OCI-LY3 (cell line): ENCODE measurements at regions not wholly inside any gene's neighbourhood (a gene's known extent, or its start where the extent isn't known, plus 50 kb on each side); places are given as distances from the start of the nearest gene placed in this dataset.

Experiments used
- EZH2phosphoT487 ChIP-seq: fragments of 200-600 bp; shearing (Covaris generic); IDR thresholded peaks from 2 replicates; pipeline ENCODE4 v1.6.1; 2018; ENCODE audit warnings: antibody characterized with exemption, mixed run types, low read depth
- TF ChIP-seq, protein P1 (sequence below): fragments of 200-600, 300-600 bp; sonication (generic); IDR thresholded peaks from 2 replicates; pipeline ENCODE4 v1.5.1; 2014; ENCODE audit warnings: antibody characterized with exemption, low read length, low read depth

DNA sequence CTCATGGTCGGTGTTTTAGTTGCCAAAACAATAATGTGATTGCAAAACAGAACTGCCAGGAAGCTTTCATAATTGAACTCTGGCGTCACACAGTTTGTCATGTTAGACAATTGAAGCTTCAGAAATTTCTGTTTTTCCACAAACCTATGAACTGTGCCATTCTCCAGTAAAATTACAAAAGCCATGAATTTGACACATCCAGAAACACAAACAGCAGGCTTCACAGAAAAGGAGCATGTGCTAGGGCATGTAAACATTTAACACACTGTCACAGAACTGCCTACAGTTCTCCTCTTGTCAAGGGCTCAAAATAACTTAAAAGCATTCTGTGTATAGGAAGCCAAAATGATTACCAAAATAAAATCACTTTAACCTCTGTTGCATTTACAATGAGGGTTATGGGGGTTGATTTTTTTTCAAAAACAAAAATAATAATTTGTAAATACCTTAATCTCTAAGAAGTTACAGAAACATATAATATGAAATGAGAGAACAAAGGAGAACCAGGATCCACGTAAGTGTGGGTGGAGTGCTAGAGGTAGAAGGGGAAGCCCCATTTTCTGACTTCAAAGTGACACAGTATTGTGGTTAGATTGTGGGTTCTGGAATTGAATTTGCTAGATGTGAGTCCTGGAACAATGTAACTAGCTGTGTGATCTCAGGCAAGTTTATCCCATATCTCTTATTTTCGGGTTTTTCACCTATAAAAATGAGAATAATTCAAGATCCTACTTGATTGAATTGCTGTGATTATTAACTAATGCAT is 295.0 kb downstream of the CENPC start:
- TF ChIP-seq, protein P1, sequence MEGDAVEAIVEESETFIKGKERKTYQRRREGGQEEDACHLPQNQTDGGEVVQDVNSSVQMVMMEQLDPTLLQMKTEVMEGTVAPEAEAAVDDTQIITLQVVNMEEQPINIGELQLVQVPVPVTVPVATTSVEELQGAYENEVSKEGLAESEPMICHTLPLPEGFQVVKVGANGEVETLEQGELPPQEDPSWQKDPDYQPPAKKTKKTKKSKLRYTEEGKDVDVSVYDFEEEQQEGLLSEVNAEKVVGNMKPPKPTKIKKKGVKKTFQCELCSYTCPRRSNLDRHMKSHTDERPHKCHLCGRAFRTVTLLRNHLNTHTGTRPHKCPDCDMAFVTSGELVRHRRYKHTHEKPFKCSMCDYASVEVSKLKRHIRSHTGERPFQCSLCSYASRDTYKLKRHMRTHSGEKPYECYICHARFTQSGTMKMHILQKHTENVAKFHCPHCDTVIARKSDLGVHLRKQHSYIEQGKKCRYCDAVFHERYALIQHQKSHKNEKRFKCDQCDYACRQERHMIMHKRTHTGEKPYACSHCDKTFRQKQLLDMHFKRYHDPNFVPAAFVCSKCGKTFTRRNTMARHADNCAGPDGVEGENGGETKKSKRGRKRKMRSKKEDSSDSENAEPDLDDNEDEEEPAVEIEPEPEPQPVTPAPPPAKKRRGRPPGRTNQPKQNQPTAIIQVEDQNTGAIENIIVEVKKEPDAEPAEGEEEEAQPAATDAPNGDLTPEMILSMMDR, result no peak
- no peak for TF ChIP-seq EZH2phosphoT487
